ENCODE measurements at regions not wholly inside any gene's neighbourhood (a gene's known extent, or its start where the extent isn't known, plus 50 kb on each side); places are given as distances from the start of the nearest gene placed in this dataset.
"Not testable (repeated sequence)": the region's sequence is repeated elsewhere in the genome, so short reads cannot be mapped to it uniquely, and the experiment has no call there.

DNA sequence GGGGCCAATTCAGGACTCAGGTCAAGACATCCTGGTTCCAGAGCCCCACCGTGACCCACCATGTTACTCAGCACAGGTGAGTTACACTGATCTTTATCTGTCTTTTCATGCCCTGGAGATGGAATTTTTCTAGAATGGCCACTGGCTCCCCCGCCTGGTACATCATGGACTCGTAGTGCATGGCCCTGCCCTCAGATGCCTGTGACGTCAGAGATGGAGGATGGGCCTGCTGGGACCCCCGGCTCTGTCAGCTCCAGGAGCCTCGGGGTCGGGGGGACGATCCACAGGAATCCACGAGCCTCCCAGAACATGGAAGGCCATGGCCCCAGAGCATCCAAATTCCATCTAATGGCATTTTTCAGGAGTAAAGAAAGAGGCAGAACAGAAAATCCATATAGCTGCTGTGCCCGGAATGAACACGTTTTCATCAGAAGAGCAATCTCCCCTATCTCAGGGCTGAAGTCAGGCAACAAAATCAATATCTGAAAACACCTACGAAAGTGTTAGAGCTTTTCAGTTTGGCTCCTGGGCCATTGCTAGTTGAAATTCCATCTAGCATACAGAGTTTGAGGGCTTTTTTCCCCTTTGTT lies 146.7 kb upstream of the SFSWAP start:
- DNase-seq, result peak; percentile 68

DNA sequence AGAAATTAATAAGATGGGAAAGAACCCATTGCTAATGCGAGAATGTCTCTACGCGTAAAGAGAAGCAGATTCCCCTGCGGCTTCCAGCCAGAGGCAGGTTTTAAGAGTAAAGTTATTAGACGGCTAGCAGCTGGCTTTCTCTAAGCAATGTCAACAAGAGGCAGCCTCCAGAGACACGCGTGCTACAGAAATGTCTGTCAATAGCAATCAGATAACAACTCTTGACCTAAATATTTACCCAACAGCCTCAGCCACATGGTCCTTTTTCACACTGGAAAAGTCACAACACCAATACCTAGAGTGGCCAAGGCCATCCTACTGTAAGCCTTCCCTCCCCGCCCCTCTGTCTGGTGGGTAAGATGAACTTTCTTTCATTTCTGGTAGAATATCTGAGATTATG lies 146.0 kb upstream of the SFSWAP start:
- DNase-seq, result peak; percentile 87

DNA sequence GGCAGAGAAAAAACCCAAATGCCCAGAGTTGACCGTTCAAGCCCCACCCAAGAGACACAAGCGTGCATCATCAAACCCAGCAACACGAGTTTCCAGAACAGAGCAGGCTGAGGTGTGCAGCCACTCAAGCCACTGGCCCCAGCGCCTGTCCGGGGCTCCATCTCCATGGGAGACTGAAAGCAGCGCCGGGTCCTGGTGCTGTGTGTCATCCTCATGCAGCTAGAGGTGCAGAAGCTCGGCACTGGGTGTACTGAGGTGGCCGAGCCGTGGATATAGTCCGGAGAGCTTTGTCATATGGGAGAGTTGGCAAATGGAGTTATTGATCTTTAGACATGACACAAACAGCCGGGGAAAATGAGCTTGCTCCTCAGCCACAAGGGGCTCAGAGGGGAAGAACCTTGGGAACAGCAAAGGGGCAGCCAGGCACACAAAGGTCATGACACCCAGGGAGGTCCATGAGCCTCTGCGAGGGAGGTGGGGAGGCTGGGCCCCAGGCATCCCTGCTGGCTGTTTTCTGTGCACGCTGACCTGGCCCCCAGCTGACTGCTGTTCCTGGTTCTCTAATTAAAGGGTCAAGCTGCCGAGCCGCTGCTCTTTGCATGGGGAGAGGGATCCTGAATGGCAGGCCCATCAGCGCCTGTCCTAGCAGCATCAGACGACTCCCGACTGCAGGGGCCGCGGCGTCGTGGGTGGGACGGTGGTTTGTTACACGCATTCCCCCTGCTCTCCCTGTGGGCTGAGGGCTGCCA lies 145.4 kb upstream of the SFSWAP start:
- peak; percentile 86 for DNase-seq

DNA sequence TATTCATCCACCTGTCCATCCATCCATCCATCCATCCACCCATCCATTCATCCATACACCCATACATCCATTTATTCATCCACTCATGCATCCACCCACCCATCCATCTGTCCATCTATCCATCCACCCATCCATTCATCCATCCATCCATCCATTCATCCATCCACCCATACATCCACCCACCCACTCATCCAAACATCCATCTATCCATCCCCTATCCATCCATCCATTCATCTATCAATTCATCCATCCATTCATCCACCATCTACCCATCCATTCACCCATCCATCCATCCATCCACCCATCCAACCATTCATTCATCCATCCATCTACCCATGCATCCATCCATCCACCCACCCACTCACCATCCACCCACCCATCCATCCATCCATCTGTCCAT lies 142.6 kb upstream of the SFSWAP start:
- no peak for DNase-seq

DNA sequence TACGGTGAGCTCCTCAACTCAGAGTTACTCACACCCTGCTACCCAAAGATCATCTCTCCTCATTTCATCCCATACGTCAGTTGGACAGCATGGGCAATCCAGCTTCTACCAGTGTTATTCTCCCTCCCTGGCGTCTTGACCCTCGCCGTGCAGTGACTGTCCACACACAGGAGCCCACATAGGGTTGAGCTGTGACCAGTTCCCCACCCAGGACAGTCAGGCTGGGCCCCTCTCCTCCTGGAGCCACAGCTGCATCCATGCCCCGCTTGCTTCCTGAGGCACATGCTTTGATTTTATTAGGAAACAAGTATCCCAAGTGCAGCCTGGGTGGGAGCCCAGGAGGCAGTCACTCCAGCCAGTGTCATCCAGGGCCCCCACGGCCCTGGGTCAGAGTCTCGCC lies 140.3 kb upstream of the SFSWAP start:
- DNase-seq, result no peak

DNA sequence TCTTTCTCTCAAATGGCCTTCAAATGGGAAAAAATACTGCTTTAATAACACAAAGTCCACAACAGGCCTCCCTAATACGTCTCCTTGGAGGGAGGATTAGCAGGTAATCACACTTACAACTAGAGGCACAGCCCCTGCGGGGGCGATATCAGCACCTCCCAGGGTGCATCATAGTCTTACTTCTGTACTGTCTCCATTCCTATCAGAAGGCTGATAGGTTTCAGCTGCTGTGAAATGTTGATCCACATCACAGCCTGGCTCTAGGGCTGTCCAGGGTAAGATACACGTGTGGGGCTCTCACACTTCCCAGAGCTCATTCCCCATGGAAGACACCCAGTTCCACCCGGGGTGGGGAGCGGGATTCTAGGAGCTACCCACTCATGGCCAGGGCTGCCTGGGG lies 139.1 kb upstream of the SFSWAP start:
- no peak for DNase-seq

DNA sequence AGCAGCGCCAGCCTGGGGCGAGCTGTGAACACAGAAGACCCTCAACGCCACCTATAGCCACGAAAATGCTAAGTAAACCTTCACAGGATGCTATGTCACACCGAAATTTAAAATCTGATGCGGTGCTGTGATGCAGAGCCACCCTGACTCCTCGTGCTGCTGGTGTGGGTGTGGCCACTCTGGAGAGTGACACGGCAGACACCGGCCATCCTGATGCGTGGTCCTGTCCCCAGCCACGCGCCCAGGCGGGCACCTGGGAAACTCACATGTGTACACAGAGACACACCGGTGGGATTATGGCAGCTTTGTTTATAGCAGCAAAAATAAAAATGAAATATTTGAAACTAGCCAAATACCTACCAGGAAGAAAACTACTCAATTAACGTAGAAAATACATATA lies 138.3 kb upstream of the SFSWAP start:
- no peak for DNase-seq

DNA sequence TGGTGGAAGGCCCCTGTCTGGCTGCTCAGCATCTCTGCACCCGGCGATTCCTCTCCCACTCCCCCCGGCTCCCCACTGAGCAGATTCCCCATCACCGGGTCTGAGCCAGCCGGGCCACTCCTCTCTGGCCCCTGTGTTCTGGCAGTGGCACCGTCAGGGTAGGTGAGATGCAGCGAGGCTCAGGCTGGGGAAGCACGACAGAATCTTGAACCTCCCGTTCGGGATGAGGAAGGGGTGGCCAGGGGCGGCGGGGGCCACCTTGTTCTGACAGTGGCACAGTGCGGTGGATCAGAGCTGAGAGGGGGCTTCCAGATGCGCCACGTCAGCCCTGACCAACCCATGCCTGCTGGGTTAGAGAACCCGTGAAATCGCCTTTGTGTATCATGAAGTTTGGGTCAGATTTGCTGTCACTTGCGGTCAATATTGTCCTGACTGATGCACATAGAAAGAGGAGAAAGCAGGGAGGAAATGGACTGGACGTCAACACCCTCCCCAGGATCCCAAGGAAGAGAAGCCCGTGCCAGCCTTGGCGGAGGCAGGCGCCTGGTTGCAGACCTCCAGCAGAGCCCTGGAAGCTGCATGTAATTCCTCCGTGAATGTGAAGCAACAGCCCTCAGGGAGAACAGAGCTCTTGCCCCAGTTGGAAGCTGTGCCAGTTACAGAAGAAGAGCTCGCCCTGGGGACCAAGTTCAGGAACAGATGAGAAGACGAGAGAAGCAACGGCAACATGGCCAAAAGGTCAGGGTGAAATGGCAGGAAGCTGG lies 137.1 kb upstream of the SFSWAP start:
- DNase-seq, result no peak

DNA sequence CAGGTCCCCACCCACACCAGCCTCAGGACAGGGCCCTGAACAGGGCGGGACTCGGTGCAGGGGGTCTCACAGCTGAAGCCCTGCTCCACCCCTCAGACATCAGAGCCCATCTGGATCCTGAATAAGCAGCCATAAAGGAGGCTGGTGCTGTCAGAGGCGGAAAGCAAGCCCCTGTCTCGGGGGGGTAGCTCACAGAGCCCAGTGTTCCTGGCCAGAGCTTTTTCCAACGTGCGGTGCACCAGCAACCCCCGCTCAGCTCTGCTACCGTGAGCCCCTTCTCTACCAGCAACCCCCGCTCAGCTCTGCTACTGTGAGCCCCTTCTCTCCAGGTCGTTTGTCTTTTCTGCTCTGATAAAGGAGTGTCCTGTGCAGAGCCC lies 136.5 kb upstream of the SFSWAP start:
- peak; percentile 60 for DNase-seq

DNA sequence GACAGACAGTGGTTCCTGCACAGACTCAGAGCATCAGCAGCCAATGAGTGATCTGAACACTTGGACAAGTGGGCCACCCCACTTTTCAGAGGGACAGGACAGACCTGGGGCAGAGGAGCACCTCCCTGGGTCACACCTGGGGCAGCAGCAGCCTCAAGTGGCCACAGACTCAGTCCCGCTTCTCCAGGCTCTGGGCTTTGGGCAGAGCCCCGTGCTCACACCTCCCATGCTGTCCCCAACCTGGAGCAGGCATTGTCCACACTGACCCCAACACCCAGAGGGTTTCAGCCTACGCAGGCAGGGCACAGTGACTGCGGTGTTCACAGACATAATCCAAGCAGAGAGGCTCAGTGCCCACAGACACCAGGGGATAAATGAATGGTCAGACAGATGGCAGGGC lies 135.5 kb upstream of the SFSWAP start:
- DNase-seq, result no peak

DNA sequence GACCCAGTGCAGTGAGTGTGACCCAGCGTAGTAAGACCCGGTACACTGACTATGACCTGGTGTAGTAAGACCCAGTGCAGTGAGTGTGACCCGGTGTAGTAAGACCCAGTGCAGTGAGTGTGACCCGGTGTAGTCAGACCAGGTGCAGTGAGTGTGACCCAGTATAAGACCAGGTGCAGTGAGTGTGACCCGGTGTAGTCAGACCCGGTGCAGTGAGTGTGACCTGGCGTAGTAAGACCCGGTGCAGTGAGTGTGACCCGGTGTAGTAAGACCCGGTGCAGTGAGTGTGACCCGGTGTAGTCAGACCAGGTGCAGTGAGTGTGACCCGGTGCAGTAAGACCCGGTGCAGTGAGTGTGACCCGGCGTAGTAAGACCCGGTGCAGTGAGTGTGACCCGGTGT lies 134.2 kb upstream of the SFSWAP start:
- DNase-seq, result not testable (repeated sequence)

DNA sequence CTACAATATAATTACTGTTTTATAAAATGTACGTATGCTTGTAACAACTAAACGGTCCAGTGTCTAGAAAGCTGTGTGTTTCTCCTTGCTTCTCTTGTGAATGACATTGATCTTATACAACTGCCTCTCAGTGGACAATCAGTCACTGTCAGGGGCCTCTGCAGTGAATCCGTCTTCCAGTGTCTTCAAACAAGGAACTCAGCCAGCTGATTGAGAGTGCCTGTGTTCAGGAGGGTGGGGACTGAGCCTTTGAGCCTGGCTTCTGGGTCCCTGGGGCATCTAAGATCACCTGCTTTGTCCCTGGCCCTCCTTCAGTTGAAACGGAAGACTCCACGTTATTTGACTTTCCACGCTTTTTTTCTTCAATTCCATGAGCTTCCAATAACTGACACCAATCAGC lies 133.1 kb upstream of the SFSWAP start:
- DNase-seq, result peak; percentile 61

DNA sequence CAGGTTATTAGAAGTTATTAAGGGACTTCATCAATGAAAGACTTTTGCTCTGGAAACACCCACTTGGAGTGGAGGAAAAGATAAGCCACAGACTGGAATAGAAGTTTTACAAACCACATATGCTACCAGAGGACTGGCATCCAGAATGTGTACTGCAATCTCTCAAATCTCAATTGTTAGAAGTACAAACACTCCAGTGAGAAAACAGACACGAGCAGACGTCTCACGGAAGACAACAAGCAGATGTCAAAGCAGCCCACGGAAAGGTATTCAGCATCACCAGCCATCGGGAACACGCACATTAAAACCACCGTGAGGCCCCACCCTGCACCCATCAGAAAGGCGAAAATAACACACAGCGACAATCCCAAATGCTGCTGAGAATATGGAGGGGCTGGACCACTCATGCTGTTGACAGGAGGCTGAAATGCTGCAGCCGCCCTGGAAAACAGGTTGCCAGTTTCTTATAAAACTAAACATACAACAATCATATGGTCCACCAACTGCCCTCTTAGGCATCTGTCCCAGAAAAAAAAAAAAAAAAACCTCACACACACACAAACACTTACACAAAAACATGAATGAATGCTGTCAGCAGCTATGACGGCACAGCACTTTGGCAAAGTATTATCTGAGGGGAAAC lies 131.9 kb upstream of the SFSWAP start:
- DNase-seq, result no peak

DNA sequence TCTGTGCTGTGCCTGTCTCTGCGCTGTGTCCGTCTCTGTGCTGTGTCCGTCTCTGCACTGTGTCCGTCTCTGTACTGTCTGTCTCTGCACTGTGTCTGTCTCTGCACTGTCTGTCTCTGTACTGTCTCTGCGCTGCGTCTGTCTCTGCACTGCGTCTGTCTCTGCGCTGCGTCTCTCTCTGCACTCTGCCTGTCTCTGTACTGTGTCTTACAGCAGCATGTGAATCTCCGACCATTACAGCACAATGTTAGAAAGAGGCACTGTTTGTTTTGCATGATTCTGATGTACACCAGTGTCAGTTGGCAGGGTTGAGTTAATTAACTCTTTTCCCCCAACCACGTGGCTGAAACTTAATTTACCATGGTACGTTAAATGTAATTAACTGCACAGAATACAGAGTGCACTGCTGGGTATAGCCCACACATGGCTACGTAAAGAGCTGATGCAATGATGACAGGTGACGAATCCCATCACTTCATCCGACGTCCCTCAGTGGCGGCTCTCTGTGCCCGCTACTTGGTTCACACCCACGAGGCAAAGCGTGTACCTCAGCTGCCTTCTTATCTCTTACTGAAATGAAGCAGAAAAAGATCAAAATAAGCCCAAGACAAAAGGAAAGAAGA lies 127.7 kb upstream of the SFSWAP start:
- peak; percentile 46 for DNase-seq

DNA sequence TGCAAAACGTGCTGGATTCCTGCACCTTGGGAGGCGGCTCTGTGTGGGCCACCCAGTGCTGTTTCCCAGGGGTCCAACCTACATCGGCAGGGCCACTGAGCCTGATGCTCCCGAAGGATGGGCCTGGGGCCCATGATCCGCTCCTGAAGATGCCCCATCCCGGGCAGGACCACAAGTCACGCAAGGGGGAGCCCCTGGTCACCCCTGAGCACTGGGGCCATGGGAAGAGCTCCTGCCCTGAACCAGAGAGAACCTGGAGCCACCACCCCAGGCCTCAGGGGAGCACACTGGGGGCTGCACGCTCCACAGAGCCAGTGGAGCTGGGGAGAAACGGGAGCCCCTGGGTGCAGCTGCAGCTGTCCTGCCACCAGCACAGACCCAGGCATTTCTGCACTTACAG lies 124.6 kb upstream of the SFSWAP start:
- DNase-seq, result no peak

DNA sequence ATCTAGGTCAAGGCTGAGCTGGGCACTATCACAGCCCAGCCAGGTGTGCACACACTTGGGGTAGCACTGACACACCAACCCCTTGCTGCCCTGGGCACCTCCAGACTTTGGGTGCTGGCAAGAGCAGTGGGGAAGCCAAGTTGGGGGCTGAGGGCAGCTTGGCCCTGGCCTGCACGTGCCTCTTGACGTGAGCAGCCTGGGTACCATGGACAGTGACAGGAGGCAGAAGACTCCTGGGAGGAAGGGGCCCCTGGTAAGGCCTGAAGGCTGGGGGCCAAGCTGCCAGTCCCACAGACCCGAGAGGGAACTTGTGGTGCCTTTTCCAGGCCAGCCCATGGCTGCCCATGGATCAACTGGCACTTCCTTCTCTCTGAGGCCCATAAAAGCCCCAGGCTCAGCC lies 124.1 kb upstream of the SFSWAP start:
- no peak for DNase-seq

DNA sequence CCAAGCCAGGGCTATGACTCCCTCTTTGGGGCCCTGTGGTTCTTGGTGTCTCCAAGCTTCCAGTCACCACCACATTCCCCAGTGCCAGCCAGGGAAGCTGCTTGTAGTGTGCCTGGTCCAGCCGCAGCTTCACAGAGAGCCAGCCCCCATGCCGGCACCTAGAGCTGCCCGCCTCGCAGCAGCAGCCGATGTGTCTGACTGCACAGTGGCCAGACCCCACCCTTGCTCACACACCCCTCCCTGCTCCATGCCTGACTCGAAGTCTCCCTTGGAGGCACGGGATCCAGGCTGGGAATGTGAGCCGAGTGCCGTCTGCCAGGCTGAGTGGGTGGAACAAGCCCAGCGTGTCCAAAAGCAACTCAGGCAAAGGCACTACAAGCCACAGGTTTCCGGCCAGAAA lies 123.3 kb upstream of the SFSWAP start:
- no peak for DNase-seq

DNA sequence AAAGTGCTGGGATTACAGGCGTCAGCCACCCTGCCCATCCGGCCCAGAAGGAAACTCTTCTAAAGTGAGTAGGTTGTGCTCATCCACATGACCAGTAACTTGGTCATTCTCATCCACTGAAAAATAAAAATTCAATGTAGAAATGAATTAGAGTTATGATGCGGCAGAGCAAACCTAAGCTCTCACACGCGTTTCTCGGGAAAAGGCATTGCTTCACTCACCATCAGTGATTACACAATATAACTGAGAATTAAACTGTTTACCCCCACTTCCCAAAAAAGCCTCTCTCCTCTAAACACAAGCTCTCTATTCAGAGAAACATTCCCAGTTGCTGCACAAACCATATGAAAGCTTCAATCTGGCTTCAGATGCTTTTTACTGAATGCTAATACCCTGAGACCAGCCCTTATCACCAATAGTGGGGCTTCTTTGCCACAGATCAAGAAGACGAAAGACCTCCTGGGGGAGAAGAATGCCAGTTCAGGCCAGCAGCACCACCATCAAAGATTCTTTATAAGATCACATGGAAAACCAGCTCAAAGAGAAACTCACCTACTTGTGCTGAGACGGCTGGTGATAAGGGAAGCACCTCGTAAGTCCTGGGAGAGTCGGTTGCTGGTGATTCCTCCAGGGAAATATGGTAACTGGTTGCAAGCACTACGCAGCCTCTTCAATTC lies 121.5 kb upstream of the SFSWAP start:
- DNase-seq, result no peak

DNA sequence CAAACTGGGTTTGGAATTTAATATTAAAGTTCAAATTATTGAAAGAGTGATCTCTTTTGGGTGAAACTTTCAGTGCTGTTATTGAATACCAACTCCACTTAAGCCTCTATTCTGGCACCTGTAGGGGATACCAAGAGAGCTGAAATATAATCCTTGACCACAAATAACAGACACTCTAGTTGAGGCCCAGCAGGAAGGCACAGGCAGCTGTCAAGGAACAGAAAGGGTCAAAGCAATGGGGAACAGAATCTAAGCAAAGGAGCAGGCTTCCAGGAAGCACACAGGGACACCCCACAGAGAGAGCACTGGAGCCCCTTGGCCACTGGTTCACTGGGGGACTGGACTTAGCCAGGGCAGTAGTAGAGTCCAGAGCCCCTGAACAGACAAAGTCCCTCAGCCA lies 120.9 kb upstream of the SFSWAP start:
- no peak for DNase-seq

DNA sequence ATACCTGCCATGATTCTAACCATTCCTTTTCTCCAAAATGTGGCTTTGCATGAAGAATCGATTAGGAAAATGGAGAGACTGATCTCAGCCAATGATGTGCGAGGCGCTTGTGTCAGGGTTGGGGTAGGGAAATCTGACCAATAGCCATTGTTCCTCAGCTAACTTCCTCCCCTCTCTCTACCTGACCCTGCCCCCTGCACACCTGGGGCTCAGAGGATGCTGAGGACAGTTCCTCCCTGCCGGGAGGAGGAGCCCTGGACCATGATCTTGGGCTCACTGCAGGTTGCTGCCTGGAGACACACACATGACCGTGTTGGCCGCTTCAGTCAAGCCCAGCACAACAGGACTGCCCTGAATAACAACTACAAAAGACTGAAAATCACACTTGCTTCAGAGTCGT lies 119.8 kb upstream of the SFSWAP start:
- no peak for DNase-seq

DNA sequence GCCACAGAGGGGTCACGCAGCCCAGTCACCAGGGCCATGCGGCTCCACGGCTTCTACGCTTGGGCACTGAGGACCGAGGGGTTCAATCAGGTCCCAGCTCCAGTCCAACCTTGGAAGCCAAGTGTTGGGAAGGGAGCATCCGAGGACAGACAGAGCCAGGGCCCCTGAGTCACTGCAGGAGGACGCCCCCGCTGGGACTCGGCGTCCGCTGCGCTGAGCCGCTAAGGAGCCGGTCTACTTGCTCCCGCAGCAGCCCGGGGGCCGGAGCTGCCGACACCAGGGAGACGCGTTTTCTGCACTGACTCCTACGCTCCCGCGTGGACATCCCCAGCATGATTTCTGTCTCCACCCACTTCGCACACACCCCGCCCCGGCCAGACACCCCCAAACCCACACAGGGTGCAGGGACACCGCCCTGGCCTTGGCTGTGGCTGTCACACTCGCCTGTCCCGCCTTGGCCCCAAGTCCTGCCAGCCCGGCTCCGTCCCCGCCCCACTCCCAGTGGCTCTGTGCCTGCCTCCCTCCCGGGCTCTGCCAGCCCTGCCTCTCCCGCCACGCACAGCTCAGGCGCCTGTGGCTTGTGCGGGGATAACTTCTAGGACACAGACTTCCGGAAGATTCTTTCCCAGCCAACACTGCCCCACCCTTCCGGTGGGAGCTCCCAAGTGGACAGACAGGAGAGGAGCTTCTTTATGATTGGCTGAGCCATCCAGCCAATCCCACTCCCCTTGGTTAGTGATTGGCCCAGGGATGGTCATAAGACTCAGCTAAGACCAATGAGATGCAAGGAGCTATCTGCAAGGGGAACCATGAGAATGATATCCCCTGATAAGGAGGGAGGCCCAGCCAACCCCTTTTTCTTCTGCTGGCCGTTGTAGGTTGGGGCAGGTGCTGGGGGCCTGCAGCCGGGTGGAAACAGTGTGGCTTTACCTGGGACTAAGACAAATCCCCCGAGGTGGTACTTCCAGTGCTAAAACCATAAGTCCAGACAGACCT lies 118.9 kb upstream of the SFSWAP start:
- DNase-seq, result no peak

All from eye (tissue), 1 donor.